Suppressor macrophage (primary cell): ENCODE measurements at regions not wholly inside any gene's neighbourhood (a gene's known extent, or its start where the extent isn't known, plus 50 kb on each side); places are given as distances from the start of the nearest gene placed in this dataset.
"Not testable (repeated sequence)": the region's sequence is repeated elsewhere in the genome, so short reads cannot be mapped to it uniquely, and the experiment has no call there.

Source experiments
- DNase-seq, 4 experiments: peaks; one replicate each; pipeline ENCODE4 v3.0.0-alpha.2; 2020 to 2022

DNA sequence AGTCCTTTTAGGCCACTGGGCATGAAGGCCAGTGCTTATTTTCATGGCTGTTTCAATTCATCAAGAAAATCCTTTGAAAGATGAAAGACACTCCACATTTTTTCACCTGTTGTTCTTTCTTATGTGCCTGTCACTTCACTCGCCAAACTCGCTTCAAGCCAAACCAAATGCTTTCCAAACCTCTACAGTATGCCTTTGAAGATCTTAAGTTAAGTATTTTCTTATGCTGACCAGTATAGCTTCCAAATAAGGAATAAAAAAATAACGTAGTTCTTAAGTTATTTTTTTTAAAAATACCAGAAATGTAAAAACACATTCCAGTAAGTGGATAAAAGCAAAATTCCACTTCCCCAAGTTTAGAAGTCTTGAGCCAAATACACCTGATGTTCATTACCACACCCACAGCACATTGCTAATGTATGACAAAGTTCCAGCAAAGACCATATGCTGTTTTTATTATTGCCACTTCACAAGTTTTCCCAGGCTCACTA is 186.1 kb downstream of the MTERF1 start:
- no peak for DNase-seq

DNA sequence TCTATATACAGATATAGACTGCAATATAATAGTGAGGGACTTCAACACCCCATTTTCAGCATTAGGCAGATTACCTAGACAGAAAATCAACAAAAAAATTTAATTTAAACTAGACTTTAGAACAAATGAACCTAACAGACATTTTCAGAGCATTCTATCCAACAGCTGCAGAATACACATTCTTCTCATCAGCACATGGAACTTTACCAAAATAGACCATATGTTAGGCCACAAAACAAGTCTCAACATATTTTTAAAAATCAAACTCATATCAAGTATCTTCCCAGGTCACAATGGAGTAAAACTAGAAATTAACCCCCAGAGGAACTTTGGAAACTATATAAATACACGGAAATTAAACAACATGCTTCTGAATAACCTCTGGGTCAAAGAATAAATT is 169.6 kb downstream of the MTERF1 start:
- no peak for DNase-seq

DNA sequence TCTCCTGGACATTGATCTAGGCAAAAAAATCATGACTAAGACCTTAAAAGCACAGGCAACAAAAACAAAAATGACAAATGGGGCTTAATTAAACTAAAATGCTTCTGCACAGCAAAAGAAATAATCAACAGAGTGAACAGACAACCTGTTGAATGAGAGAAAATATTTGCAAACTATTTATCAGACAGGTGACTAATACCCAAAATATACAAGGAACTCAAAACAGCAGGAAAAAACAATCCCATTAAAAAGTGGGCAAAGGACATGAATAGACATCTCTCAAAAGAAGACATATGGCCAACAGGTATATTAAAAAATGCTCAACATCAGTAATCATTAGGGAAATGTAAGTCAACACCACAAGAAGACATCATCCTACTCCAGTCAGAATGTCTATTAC is 166.8 kb downstream of the MTERF1 start:
- DNase-seq, result no peak

DNA sequence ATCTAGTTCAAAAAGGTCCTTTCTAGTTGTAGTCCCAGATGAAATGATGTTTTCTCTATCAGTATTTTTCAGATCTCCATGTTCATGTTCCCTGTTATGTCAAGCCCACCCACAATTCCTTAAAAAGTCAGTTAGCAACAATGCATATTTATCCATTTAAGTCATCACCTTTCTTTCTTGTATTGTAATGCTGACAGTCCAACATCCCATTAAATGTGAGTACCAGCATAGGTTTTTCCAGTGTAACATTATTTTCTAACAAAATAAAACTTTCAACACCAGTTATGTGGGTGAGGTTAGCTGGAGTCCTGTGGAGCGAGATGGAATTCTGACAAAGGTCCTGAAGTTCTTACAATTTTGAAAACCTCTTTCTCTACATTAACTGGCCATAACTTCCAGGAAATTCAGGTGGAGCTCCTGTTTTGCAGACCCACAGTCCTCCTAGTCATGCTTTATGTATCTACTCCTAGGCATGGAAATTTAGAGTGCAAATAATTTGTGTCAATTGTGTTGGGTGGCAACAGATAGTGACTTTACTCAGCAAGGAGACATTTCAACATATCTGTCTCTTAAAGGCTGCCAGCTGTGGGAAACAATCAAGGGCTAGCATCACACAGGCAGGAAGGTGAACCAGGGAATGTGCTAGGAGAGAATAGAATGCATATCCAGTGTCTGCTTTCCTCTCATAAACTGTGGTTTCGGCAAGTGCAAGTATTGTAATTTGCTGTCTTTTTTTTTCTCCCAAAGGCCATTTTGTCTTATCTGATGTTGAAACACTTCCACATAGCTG is 162.6 kb downstream of the MTERF1 start:
- no peak for DNase-seq

DNA sequence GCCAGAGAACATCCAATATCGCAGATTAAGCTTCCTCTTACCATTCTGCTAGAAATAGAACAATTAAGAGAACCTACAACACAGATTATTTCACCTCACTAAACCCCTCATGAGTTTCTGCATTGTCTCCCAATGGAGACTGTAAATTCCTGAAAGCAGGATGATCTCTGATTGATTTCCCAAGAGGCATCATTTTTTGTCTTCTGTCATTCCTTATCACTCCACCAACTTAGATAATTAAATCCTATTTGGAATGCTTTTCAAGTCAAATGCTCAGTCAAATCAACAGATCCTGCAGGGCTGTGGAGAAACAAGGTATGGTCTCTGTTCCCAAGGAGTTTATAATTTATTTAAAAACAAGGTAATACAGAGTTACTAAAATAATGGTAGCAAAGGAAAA is 161.5 kb downstream of the MTERF1 start:
- no peak for DNase-seq

DNA sequence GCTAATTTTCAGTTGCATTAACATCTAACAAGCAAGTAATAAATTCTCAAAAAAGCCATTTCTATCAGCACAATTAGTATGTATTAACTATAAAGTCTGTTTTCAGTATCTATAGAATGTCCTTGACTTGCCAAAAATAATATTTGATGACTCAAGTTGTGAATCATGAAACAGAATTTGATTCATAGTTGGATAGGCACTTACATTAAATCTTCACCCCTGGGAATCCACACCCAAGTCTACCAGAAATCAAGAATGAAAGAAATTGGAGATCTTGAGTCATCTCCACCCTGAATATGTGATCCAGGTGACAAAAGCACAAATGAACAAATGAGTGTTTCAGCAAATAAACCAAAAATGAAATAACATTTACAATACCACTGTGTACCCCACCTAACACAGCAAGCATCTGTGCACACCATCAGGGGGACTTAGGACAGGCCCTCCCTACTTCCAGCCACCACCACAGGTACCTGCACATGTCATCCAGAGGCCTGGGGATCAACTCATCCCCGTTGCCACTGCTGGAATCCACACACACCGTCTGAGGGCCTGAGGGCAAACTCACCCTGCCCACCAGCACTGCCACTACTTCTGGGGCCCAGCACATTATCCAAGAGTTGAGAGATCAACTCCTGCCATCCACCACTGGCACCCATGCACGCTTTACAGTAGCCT is 160.1 kb downstream of the MTERF1 start:
- DNase-seq, result no peak

DNA sequence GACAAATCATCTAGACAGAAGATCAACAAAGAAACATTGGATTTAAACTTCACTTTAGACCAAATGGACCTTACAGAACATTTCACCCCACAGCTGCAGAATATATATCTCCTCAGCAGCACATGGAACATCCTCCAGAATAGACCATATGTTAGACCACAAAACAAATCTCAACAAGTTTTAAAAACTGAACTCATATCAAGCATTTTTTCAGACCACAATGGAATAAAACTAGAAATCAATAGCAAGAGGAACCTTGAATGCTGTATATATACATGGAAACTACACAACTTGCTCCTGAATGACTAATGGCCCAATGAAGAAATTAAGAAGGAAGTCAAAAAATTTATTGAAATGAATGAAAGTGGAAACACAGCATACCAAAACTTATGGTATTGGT is 157.7 kb downstream of the MTERF1 start:
- no peak for DNase-seq

DNA sequence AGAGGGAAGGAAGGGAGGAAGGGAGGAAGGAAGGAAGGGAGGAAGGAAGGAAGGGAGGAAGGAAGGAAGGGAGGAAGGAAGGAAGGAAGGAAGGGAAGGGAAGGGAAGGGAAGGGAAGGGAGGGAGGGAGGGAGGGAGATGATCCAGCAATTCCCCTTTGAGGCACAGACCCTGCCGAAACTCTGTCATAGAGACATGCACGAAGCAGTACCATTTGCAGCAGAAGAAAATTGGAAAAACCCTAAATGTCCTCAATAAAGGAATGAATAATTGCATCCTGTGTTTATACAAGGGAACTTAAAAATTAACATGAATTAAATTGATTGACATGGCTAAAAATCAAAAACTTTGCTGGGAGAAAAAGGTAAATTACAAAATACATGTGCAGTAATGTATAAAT is 151.5 kb downstream of the MTERF1 start:
- DNase-seq, result not testable (repeated sequence)

DNA sequence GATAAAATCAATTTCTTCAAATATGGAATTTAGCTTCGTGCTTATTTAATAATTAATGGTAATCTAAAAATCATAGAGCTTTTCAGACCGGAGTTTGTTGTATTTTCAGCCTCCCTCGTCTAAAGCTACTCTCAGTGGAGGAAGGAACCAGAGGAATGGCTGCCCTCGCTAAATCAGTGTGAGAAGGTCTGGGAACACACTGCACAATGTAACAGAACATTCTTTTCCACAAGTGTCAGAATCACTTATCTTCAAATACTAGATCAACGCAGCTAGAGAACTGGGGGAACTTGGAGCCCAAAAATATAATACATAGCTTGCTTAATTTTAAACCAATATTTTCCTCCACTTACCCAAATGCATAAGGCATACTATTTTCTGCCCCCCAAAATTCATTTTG is 148.5 kb downstream of the MTERF1 start:
- DNase-seq, result no peak

DNA sequence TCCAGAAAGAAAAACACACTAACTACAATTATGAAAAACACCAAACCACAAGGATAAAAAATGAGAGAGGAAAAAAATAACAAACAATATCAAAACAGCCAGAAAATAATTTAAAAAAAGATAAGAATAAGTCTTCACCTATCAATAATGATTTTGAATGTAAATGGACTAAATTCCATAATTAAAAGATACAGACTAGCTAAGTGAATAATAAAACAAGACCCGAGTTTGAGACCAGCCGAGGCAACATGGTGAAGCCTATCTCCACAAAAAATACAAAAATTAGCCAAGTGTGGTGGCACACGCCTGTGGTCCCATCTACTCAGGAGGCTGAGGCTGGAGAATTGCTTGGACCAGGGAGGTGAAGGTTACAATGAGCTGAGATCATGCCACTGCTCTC is 131.1 kb downstream of the MTERF1 start:
- no peak for DNase-seq

DNA sequence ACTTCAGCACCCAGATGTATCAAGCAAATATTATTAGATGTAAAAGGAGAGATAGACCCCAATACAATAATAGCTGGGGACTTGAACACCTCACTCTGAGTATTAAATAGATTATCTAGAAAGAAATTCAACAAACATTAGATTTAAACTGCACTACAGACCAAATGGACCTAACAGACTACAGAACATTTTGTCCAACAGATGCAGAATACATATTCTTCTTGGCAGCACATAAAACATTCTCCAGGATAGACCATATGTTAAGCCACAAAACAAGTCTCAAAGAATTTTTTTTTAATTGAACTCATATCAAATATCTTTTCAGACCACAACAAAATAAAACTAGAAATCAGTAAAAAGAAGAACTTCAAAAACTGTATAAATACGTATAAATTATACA is 130.4 kb downstream of the MTERF1 start:
- DNase-seq, result no peak

DNA sequence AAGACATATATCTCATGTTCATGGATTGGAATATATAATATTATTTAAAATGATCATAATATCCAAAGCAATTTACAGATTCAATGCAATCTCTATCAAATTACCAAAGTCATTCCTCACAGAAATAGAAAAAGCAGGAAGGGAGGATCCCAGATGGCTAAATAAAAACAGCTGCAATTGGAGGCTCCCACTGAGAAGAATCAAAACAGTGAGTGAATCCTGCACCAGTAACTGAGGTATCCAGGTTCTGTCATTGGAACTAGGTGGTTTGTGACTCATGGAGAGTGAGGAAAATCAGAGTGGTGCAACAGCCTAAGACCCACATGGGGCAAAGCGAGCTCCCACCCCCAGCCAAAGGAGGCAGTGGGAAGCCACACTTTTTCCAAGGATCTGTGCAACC is 128.4 kb downstream of the MTERF1 start:
- no peak for DNase-seq

DNA sequence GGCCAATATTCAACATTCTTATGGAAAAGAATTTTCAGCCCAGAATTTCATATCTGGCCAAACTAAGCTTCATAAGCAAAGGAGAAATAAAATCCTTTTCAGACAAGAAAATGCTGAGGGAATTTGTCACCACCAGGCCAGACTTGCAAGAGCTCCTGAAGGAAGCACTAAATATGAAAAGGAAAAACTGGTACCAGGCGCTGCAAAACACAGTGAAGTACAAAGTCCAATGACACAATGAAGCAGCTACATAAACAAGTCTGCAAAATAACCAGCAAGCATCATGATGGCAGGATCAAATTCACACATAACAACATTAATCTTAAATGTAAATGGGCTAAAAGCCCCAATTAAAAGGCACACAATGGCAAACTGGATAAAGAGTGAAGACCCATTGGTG is 126.2 kb downstream of the MTERF1 start:
- DNase-seq, result not testable (repeated sequence)

DNA sequence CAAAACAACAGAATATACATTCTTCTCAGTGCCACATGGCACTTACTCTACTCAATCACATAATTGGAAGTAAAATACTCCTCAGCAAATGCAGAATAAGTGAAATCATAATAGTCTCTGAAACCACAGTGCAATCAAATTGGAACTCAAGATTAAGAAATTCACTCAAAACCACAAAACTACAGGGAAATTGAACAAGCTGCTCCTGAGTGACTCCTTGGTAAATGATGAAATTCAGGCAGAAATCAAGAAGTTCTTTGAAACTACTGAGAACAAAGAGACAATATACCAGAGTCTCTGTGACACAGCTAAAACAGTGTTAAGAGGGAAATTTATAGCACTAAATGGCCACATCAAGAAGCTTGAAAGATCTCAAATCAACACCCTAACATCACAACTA is 125.4 kb downstream of the MTERF1 start:
- DNase-seq, result peak in 1 of 4 experiments; percentile 3

DNA sequence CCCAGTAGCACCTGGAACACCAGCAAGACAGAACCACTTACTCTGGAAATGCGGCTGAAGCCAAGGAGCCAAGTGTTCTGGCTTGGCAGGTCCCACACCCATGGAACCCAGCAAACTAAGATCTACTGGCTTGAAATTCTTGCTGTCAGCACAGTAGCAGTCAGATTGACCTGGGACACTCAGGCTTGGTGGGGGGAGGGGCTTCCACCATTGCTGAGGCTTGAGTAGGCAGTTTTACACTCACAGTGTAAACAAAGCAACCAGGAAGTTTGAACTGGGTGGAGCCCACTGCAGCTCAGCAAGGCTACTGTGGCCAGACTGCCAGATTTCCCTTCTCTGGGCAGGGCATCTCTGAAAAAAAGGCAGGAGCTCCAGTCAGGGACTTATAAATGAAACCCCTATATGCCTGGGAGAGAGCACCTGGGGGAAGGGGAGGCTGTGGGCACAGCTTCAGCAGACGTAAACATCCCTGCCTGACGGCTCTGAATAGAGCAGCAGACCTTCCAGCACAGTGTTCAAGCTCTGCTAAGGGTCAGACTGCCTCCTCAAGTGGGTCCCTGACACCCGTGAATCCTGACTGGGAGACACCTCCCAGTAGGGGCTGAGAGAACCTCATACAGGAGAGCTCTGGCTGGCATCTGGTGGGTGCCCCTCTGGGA is 121.2 kb downstream of the MTERF1 start:
- DNase-seq, result no peak

DNA sequence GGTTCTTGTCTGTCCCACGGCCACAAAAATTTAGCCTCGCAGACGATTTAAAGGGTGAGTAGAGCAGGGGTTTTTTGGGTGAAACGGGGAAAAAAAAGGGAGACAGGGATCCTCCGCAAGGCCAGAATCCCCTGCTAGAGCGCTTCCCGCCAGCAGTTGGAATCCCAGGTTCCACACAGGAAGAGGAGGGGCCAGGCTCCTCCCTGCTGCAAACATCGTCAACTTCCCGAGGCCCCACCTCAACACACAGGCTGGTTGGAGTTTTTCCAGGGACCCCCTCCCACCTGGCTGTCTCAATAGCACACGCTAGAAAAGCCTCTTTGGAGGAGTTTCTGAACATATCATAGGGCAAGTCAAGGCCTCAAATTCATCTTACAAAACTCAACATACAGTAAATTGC is 112.7 kb downstream of the MTERF1 start:
- DNase-seq, result no peak

DNA sequence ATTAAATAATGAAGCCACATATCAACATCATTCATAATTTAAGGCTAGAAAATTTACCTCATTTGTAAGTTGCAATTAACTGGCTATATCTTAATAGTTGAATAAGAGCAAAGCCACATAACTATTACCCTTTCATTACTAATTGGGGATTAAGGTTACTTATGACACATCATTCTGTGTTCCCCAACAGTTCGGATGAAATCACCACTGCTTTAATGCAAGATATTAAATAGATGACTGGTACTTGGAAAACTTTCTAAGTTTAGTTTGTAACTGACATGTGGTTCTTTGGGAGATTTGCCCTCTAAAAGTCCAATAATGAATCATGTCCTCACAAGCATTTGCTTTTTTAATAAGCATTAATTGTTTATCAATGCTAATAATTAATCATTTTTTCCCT is 109.1 kb downstream of the MTERF1 start:
- no peak for DNase-seq

DNA sequence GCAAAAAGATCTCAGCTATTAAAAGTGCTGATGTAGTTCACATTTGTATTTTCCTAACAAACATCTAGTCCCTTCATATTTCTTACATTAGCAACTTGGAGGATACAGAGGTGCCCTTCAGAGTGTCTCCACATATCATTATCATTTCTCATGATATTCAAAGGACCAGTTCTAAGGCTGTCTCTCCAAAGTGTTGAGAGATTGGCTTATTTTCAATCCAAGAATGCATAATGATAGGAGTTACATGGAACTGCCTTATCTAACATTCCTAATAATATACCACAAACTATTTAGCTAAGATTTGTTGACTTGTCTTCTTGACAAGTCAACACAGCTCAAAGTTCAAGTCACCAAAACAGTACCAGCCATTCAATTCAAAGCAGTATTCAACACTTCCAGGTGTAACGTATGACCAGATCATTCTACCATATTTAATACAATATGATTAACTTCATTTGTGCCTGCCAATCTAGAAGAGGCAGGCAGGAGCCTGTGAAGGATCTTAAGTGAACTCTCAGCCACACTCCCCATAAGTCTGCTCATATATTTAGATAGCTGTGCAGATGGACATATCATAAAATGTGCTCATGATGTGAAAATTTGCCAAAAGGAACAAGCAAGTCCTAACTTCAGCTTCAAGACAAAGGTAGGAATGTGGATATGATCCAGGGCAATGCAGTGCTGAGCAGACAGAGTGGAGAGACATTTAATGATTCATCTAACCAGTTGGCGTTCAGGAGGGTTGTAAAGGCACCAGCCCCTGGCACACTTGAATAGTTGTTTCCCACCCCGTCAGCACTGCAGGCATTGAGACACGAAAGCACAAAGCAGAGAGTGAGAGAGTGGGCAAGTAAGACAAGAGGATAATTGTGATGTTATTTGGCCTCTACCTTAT is 108.3 kb downstream of the MTERF1 start:
- no peak for DNase-seq

DNA sequence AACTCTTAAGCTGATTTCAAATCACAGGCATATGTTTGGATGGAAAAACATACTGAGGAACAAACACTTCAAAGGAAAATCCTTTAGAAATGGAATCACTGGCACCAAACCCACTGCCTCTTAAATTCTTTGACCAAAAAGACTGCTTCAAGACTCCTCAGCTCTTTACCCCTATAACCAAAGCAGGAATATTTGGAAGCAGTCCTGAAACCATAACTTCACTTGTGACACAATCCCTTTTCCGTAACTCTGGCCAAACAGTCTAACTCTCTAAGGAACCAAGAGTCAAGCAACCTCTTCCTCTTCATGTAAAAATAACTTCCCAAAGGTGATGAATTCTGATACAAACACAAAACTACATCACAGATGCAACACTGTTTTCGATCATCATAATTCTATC is 104.3 kb downstream of the MTERF1 start:
- DNase-seq, result no peak

DNA sequence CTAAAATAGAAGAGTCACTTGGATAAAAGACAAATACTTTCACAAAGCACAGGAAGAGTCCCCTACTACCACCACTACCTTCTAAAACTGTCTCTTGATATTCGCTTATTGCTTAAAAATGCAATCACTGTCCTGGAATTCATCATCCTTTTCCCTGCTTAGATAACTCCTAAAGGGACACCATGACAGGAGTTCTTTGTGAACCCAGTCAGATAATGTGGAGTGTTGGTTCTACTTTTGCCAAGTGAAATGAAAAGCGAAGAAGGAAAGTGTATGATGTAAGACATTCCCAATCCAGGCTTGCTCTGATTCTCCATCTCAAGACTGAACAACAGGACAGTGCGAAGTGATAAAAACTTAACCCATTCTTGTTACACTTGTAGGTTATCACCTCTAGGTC is 103.0 kb downstream of the MTERF1 start:
- no peak for DNase-seq

DNA sequence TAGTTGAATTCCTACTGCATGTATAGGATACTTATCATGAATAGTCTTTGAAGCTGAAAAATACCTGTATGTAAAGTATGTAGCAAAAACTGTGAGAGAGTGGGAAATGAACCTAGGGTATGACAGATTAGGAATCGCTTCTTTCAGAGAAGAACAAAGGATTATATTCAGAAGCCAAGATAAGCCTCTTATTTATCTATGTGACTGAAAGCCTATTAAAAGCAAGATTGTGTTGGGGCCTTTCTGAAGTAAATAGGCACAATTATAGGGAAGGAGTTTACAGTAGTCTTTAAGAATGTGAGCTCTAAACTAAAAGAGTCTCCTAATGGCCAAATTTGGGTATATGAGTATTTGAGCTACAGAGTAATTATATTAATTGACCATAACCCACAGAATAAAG is 102.1 kb downstream of the MTERF1 start:
- no peak for DNase-seq

DNA sequence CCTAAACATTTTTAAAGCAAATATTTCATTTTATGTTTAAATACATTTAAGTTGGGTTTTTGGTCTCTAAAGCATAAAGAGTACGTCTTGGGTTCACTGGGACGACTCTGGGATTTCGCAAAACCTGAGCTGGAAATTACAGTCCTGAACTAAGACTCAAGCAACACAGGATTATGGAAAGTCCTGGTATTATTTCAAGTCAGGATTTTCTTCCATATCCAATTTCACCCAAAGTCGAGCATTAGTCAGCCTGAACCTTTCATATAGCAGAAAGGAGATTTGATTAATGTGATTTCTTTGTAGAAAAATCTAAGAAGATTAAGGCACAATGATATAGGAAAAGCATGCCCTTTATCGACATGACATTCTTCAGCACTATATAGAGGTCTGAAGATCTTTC is 100.0 kb downstream of the MTERF1 start:
- DNase-seq, result no peak

DNA sequence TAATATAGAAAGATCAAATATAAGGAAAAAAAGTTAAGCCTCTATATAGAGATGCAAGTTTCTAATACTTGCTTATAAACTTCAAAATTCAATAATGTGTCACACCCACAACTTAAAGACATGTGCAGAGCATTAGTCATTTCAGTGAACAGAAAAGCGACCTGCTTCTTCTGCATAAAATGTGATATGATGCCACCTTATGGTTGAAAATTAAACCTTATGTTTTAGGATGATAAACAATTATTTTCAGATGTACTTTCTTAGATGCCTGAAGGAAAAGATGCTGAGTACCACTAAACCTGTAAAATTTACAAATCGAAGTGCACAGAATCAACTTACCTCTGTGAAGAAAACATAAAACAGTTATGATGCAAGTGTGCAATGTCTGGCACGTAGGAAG is 96.0 kb downstream of the MTERF1 start:
- peak in 2 of 4 experiments; percentile 40 for DNase-seq
